Endothelial cell of umbilical vein (primary cell): ENCODE measurements at regions not wholly inside any gene's neighbourhood (a gene's known extent, or its start where the extent isn't known, plus 50 kb on each side); places are given as distances from the start of the nearest gene placed in this dataset.

ENCODE experiments used
- CTCF ChIP-seq, 2 donors: IDR thresholded peaks; 1 replicate in 1 of 2; 2 replicates in 1 of 2; pipeline ENCODE4 v1.5.1; 2011; ENCODE audit warnings: low read length in 2 of 2, mild to moderate bottlenecking in 2 of 2, moderate library complexity in 2 of 2, control low read depth in 1 of 2, inconsistent platforms in 1 of 2, low read depth in 1 of 2; ENCODE audit not compliant: insufficient read depth in 1 of 2; ENCODE audit errors: extremely low read depth in 1 of 2
- EZH2 ChIP-seq: IDR thresholded peaks from 2 replicates; pipeline ENCODE4 v1.6.1; 2012; ENCODE audit warnings: borderline replicate concordance, low read depth, mild to moderate bottlenecking, moderate library complexity, low read length, inconsistent platforms; ENCODE audit not compliant: severe bottlenecking
- JUN ChIP-seq: IDR thresholded peaks from 2 replicates; pipeline ENCODE4 v1.6.1; 2011; ENCODE audit warnings: borderline replicate concordance, low read depth; ENCODE audit not compliant: insufficient read length, insufficient read depth
- MYC ChIP-seq: IDR thresholded peaks from one replicate; pipeline ENCODE4 v1.6.1; 2011; ENCODE audit warnings: mild to moderate bottlenecking, low read depth, low read length

- TF ChIP-seq EZH2 (no peak), MYC (no peak), CTCF (IDR thresholded peaks at IDR 0.05; ENCODE audit: extremely low read depth in 1 of 2, insufficient read depth in 1 of 2, low read depth in 1 of 2, low read length in 2 of 2) (no peak), JUN (no peak)
Observed at GRCh38 chr12:74322792-74323191, 214.8 kb upstream of the ATXN7L3B start.
